ENCODE measurements at regions not wholly inside any gene's neighbourhood (a gene's known extent, or its start where the extent isn't known, plus 50 kb on each side); places are given as distances from the start of the nearest gene placed in this dataset.
"Not testable (repeated sequence)": the region's sequence is repeated elsewhere in the genome, so short reads cannot be mapped to it uniquely, and the experiment has no call there.

GRCh38 chr18:44569391-44570055 is 111.2 kb upstream of the SETBP1 start:
- no peak for DNase-seq

GRCh38 chr18:44579028-44579702 is 101.5 kb upstream of the SETBP1 start:
- no peak for DNase-seq

- DNase-seq = no peak
These were observed 100.9 kb upstream of the SETBP1 start for GRCh38 chr18:44579745-44580144.

GRCh38 chr18:44580159-44580558 is 100.5 kb upstream of the SETBP1 start:
- DNase-seq = no peak

GRCh38 chr18:44580782-44581181 is 99.9 kb upstream of the SETBP1 start:
- DNase-seq = not testable (repeated sequence)

- no peak for DNase-seq
These were observed 98.2 kb upstream of the SETBP1 start for GRCh38 chr18:44582456-44582855.

- no peak for DNase-seq
These were observed 95.8 kb upstream of the SETBP1 start for GRCh38 chr18:44584900-44585299.

- DNase-seq = no peak
These were observed 93.7 kb upstream of the SETBP1 start for GRCh38 chr18:44586782-44587524.

- DNase-seq = no peak
These were observed 92.2 kb upstream of the SETBP1 start for GRCh38 chr18:44588508-44588907.

GRCh38 chr18:44589693-44590355 is 90.9 kb upstream of the SETBP1 start:
- no peak for DNase-seq

- no peak for DNase-seq
These were observed 89.6 kb upstream of the SETBP1 start for GRCh38 chr18:44590956-44591670.

- DNase-seq = no peak
These were observed 88.0 kb upstream of the SETBP1 start for GRCh38 chr18:44592639-44593038.

- no peak for DNase-seq
These were observed 85.8 kb upstream of the SETBP1 start for GRCh38 chr18:44594799-44595467.

- DNase-seq = no peak
These were observed 82.9 kb upstream of the SETBP1 start for GRCh38 chr18:44597797-44598196.

- DNase-seq = no peak
These were observed 82.2 kb upstream of the SETBP1 start for GRCh38 chr18:44598514-44598913.

GRCh38 chr18:44599412-44599811 is 81.3 kb upstream of the SETBP1 start:
- DNase-seq = no peak

- DNase-seq = no peak
These were observed 79.2 kb upstream of the SETBP1 start for GRCh38 chr18:44601447-44601846.

- no peak for DNase-seq
These were observed 78.3 kb upstream of the SETBP1 start for GRCh38 chr18:44602380-44602779.

GRCh38 chr18:44602845-44603244 is 77.8 kb upstream of the SETBP1 start:
- DNase-seq = no peak

- DNase-seq = no peak
These were observed 71.3 kb upstream of the SETBP1 start for GRCh38 chr18:44609181-44609941.

GRCh38 chr18:44620812-44621211 is 59.9 kb upstream of the SETBP1 start:
- no peak for DNase-seq
